Pancreas (tissue), 10 donors: ENCODE measurements at regions not wholly inside any gene's neighbourhood (a gene's known extent, or its start where the extent isn't known, plus 50 kb on each side); places are given as distances from the start of the nearest gene placed in this dataset.

Experiments used
- ATAC-seq, 4 donors: fragments of 200-7000 bp; cut with Tn5 transposase; one replicate each; pipeline versions ENCODE4 v1.8.0 to v1.9.1; 2020; ENCODE audit warnings: mild to moderate bottlenecking in 4 of 4, moderate library complexity in 4 of 4
- DNase-seq, 6 donors: peaks; one replicate each; pipeline ENCODE4 v3.0.0-alpha.2; 2020
- FAIRE-seq: peaks from 2 replicates; lab custom pipeline; 2012; peaks lifted over from hg19 to GRCh38; lab: Jason Lieb, UNC
- H3K27ac ChIP-seq, 4 donors: fragments of 200-600 bp; sonication (generic); 1 replicate in 3 of 4; 2 replicates in 1 of 4; pipeline versions ENCODE4 v1.5.0 to v1.8.0; 2020
- H3K27me3 ChIP-seq, 4 donors: fragments of 200-600 bp; one replicate each; pipeline ENCODE4 v1.8.0; 2021
- H3K36me3 ChIP-seq, 3 donors: fragments of 200-600 bp; sonication (generic) in 1 of 3; one replicate each; pipeline versions ENCODE4 v1.5.0 to v1.8.0; 2020 to 2021
- H3K4me1 ChIP-seq, 3 donors: fragments of 200-600 bp; one replicate each; pipeline ENCODE4 v1.8.0; 2021
- H3K4me3 ChIP-seq, 4 donors: fragments of 200-600 bp; sonication (generic) in 2 of 4; one replicate each; pipeline versions ENCODE4 v1.5.0 to v1.8.0; 2020 to 2021
- H3K9me3 ChIP-seq, 4 donors: fragments of 200-600 bp; one replicate each; pipeline ENCODE4 v1.8.0; 2021
- CTCF ChIP-seq, 4 donors: fragments of 200-600 bp; sonication (generic) in 3 of 4; IDR thresholded peaks; one replicate each; pipeline versions ENCODE4 v1.5.0 to v1.8.0; 2021; ENCODE audit warnings: antibody characterized with exemption in 4 of 4
- WGBS, 2 donors: extraction: QIAGEN DNeasy Blood & Tissue Kit; methylation state at CpG; one replicate each; pipeline ENCODE4 v1.1.7; 2013; 5-methylcytosine and 5-hydroxymethylcytosine counted together
- intact Hi-C, 3 donors: fragments of 100-400 bp; cut with DNase I; formaldehyde crosslinking; loops; one replicate each; pipeline versions ENCODE4 v1.11.1 to v1.14.2; 2022
- donor health status: healthy with polysubstance abuse.
- donor health status: DM: no; HTN: no; CAD: no; lungs with moderate emphysema.
- donor health status: DM: no; HTN: no; CAD: no.
- donor health status: control.
- donor health status: control.
- donor health status: Bipolar disorder and iron deficiency.
- donor health status: DM: yes; HTN: yes; CAD: no.
- donor health status: DM: no; HTN: no; CAD: no.
- donor health status: DM: no; HTN: no; CAD: no.
- donor health status: DM: yes; HTN: yes; CAD: no.

GRCh38 chr2:118246079-118246478, 157.8 kb downstream of the INSIG2 start:
- no peaks in the 10 kb centered on the region for H3K4me1 ChIP-seq
- no peak overlapping the region for H3K27ac ChIP-seq
- FAIRE-seq: no peak
- H3K36me3 ChIP-seq: no peaks in the 10 kb centered on the region
- intact Hi-C loops: no loop called here
- no peak for TF ChIP-seq CTCF (IDR thresholded peaks at IDR 0.05)
- DNase-seq: no peak
- no peak for ATAC-seq
- no peak overlapping the region for H3K4me3 ChIP-seq
- H3K9me3 ChIP-seq: no peaks in the 10 kb centered on the region
- 78 to 89% methylated on average over 4 of the region's 4 CpGs for WGBS, 2 donors
- H3K27me3 ChIP-seq: no peaks in the 10 kb centered on the region

GRCh38 chr2:118244686-118245085, 156.4 kb downstream of the INSIG2 start:
- no peak for TF ChIP-seq CTCF (IDR thresholded peaks at IDR 0.05)
- FAIRE-seq: no peak
- Histone ChIP-seq H3K27ac (no peak overlapping the region), H3K27me3 (no peaks in the 10 kb centered on the region), H3K4me3 (no peak overlapping the region), H3K4me1 (no peaks in the 10 kb centered on the region), H3K9me3 (no peaks in the 10 kb centered on the region), H3K36me3 (no peaks in the 10 kb centered on the region)
- no peak for ATAC-seq
- intact Hi-C loops: no loop called here
- DNase-seq: no peak
- WGBS, 2 donors: 96 to 100% methylated on average over 1 of the region's 1 CpG

- no peaks in the 10 kb centered on the region for H3K36me3 ChIP-seq
- no peak overlapping the region for H3K27ac ChIP-seq
- no peaks in the 10 kb centered on the region for H3K4me1 ChIP-seq
- no peaks in the 10 kb centered on the region for H3K27me3 ChIP-seq
- DNase-seq (no peak), ATAC-seq (no peak), FAIRE-seq (no peak)
- no peak for TF ChIP-seq CTCF (IDR thresholded peaks at IDR 0.05)
- WGBS, 2 donors: 39 to 68% methylated on average over 2 of the region's 2 CpGs
- H3K9me3 ChIP-seq: no peaks in the 10 kb centered on the region
- H3K4me3 ChIP-seq: no peak overlapping the region
- intact Hi-C loops: no loop called here
These were observed 154.8 kb downstream of the INSIG2 start for GRCh38 chr2:118243031-118243430.

- Histone ChIP-seq H3K4me1 (no peaks in the 10 kb centered on the region), H3K27me3 (no peaks in the 10 kb centered on the region), H3K9me3 (no peaks in the 10 kb centered on the region), H3K36me3 (no peaks in the 10 kb centered on the region), H3K27ac (no peak overlapping the region), H3K4me3 (no peak overlapping the region)
- TF ChIP-seq CTCF (IDR thresholded peaks at IDR 0.05): no peak
- 50 to 52% methylated on average over 2 of the region's 2 CpGs for WGBS, 2 donors
- intact Hi-C loops: no loop called here
- FAIRE-seq: no peak
- ATAC-seq: no peak
- no peak for DNase-seq
These were observed 153.9 kb downstream of the INSIG2 start for GRCh38 chr2:118242216-118242615.

- H3K27ac ChIP-seq: no peak overlapping the region
- FAIRE-seq (no peak), DNase-seq (no peak), ATAC-seq (no peak)
- no peaks in the 10 kb centered on the region for H3K9me3 ChIP-seq
- no peaks in the 10 kb centered on the region for H3K36me3 ChIP-seq
- 70 to 73% methylated on average over 8 of the region's 8 CpGs for WGBS, 2 donors
- TF ChIP-seq CTCF (IDR thresholded peaks at IDR 0.05): no peak
- H3K27me3 ChIP-seq: no peaks in the 10 kb centered on the region
- no peaks in the 10 kb centered on the region for H3K4me1 ChIP-seq
- H3K4me3 ChIP-seq: no peak overlapping the region
- intact Hi-C loops: no loop called here
These were observed 152.9 kb downstream of the INSIG2 start for GRCh38 chr2:118241128-118241527.
